K562 (cell line): ENCODE measurements at regions not wholly inside any gene's neighbourhood (a gene's known extent, or its start where the extent isn't known, plus 50 kb on each side); places are given as distances from the start of the nearest gene placed in this dataset.

Experiments
- ATAC-seq: fragments of 200-7000 bp; cut with Tn5 transposase; 3 replicates; pipeline ENCODE4 v1.9.1; 2020; ENCODE audit warnings: moderate library complexity
- BruUV-seq: library from RNA; stranded (reverse); fragments of 400-500 nt; replicated peaks from 2 replicates; lab custom pipeline; 2021; lab: Mats Ljungman, UMichigan
- CTCF ChIA-PET: fragments of 300-600 bp; formaldehyde crosslinking; extraction: SDS; loops from one replicate; lab custom pipeline; 2021; ENCODE audit warnings: low intra/inter-chr PET ratio; lab: Yijun Ruan, JAX
- POLR2A ChIA-PET: fragments of 300-600, 350-650 bp; sonication (Branson Sonifier 250); formaldehyde crosslinking; extraction: SDS; loops from one replicate; lab custom pipeline; 2021; ENCODE audit warnings: antibody characterized with exemption, inconsistent platforms; lab: Yijun Ruan, JAX
- DNase-seq, 4 experiments: peaks; one replicate each; pipeline versions ENCODE4 v3.0.0 to v3.0.0-alpha.2; 2011 to 2018; ENCODE audit warnings: low spot score in 3 of 4, mixed read lengths in 3 of 4; ENCODE audit errors: extremely low read depth in 1 of 4
- FAIRE-seq: peaks from 2 replicates; lab custom pipeline; 2011; peaks lifted over from hg19 to GRCh38; lab: Jason Lieb, UNC
- H2AFZ ChIP-seq: 2 replicates; pipeline ENCODE4 v1.6.0; 2011; ENCODE audit warnings: low read depth, low read length, control low read depth, inconsistent platforms
- H3K27ac ChIP-seq: fragments of 200-600 bp; 3 replicates; pipeline ENCODE4 v1.8.0; 2011; ENCODE audit warnings: low read depth, mild to moderate bottlenecking, control low read depth, inconsistent platforms, low read length, moderate library complexity, mixed read lengths; ENCODE audit errors: extremely low read depth
- H3K27me3 ChIP-seq, 2 experiments: fragments of 300-600 bp in 1 of 2; 2 replicates in 1 of 2; 3 replicates in 1 of 2; pipeline versions ENCODE4 v1.6.0 to v1.8.0; 2011; ENCODE audit warnings: inconsistent platforms in 2 of 2, low read length in 2 of 2, mild to moderate bottlenecking in 1 of 2, mixed read lengths in 1 of 2, moderate library complexity in 1 of 2; ENCODE audit not compliant: control insufficient read depth in 2 of 2, insufficient read depth in 2 of 2
- H3K36me3 ChIP-seq: fragments of 300-600 bp; 3 replicates; pipeline ENCODE4 v1.8.0; 2011; ENCODE audit warnings: mild to moderate bottlenecking, low read length, inconsistent platforms; ENCODE audit not compliant: control insufficient read depth, insufficient read depth
- H3K4me1 ChIP-seq, 2 experiments: fragments of 200-600 bp in 1 of 2; replicated peaks in 1 of 2; 2 replicates in 1 of 2; 3 replicates in 1 of 2; pipeline versions ENCODE4 v1.5.1 to v1.8.0; 2011; ENCODE audit warnings: inconsistent platforms in 2 of 2, low read length in 2 of 2, mild to moderate bottlenecking in 1 of 2, mixed read lengths in 1 of 2, moderate library complexity in 1 of 2; ENCODE audit not compliant: control insufficient read depth in 2 of 2, insufficient read depth in 2 of 2
- H3K4me2 ChIP-seq: 2 replicates; pipeline ENCODE4 v1.6.1; 2011; ENCODE audit warnings: low read length, control low read depth, inconsistent platforms, mixed read lengths; ENCODE audit not compliant: insufficient read depth
- H3K4me3 ChIP-seq: fragments of 200-600 bp; sonication (generic), shearing (Covaris generic); 2 replicates; pipeline ENCODE4 v1.5.1; 2016; ENCODE audit warnings: control low read depth, inconsistent platforms
- H3K79me2 ChIP-seq: fragments of 200-600 bp; 3 replicates; pipeline ENCODE4 v1.8.0; 2011; ENCODE audit warnings: low read length, inconsistent platforms; ENCODE audit not compliant: control insufficient read depth, insufficient read depth
- H3K9ac ChIP-seq, 2 experiments: 2 replicates each; pipeline versions ENCODE4 v1.6.0 to v1.6.1; 2011; ENCODE audit warnings: low read depth in 2 of 2, low read length in 2 of 2, control low read depth in 1 of 2, inconsistent platforms in 1 of 2, mild to moderate bottlenecking in 1 of 2, mixed read lengths in 1 of 2; ENCODE audit not compliant: insufficient read depth in 1 of 2
- H3K9me1 ChIP-seq: one replicate; pipeline ENCODE4 v1.6.0; 2011; ENCODE audit warnings: inconsistent platforms, mild to moderate bottlenecking, low read length, moderate library complexity; ENCODE audit not compliant: control insufficient read depth, insufficient read depth
- H3K9me3 ChIP-seq: replicated peaks from 2 replicates; pipeline ENCODE4 v1.5.1; 2011; ENCODE audit warnings: low read depth, low read length, inconsistent platforms; ENCODE audit not compliant: control insufficient read depth, insufficient read depth
- H4K20me1 ChIP-seq: replicated peaks from 2 replicates; pipeline ENCODE4 v1.6.1; 2011; ENCODE audit warnings: low read length, inconsistent platforms, mixed read lengths; ENCODE audit not compliant: control insufficient read depth, insufficient read depth
- KLF6 ChIP-seq: fragments of 250-450 bp; sonication (Bioruptor Pico); IDR thresholded peaks from 2 replicates; pipeline ENCODE4 v1.4.0; 2020; ENCODE audit warnings: mild to moderate bottlenecking, moderate library complexity, borderline replicate concordance
- LCOR ChIP-seq: sonication (generic); formaldehyde crosslinking; IDR thresholded peaks from 2 replicates; pipeline ENCODE4 v1.8.0; 2022; ENCODE audit warnings: mild to moderate bottlenecking, missing genetic modification reagents
- SMARCB1 ChIP-seq: IDR thresholded peaks from 2 replicates; pipeline ENCODE4 v1.6.1; 2011; ENCODE audit warnings: improper control_type of control experiment, low read depth; ENCODE audit not compliant: insufficient read length
- TAF9B ChIP-seq: fragments of 450-650 bp; IDR thresholded peaks from 2 replicates; pipeline ENCODE4 v1.6.1; 2018; ENCODE audit warnings: mild to moderate bottlenecking; ENCODE audit not compliant: partially characterized antibody
- TCF3 ChIP-seq: sonication (generic); formaldehyde crosslinking; IDR thresholded peaks from 2 replicates; pipeline ENCODE4 v1.4.0; 2020; ENCODE audit warnings: mild to moderate bottlenecking, missing genetic modification reagents
- TEAD2 ChIP-seq: fragments of 450-650 bp; IDR thresholded peaks from 2 replicates; pipeline ENCODE4 v1.6.1; 2016; ENCODE audit warnings: missing genetic modification characterization, control low read depth, missing compliant biosample characterization
- ZC3H11A ChIP-seq: IDR thresholded peaks from 2 replicates; pipeline ENCODE4 v1.6.1; 2012; ENCODE audit warnings: low read depth, low read length, improper control_type of control experiment
- ZNF239 ChIP-seq: fragments of 250-450 bp; sonication (Bioruptor Pico); IDR thresholded peaks from 2 replicates; pipeline ENCODE4 v1.4.0; 2020; ENCODE audit warnings: mild to moderate bottlenecking
- ZNF668 ChIP-seq: fragments of 250-450 bp; sonication (Bioruptor Pico); IDR thresholded peaks from 2 replicates; pipeline ENCODE4 v1.8.0; 2022; ENCODE audit warnings: mild to moderate bottlenecking, inconsistent platforms
- WGBS: fragments of 100-300 bp; shearing (Covaris generic); methylation state at CpG from one replicate; pipeline ENCODE4 v1.1.6; 2016; ENCODE audit warnings: low coverage, mixed read lengths; ENCODE audit not compliant: insufficient coverage; ENCODE audit errors: missing lambda C conversion rate; 5-methylcytosine and 5-hydroxymethylcytosine counted together
- in situ Hi-C: fragments of 300-500 bp; cut with MboI; formaldehyde crosslinking; loops from 4 replicates; pipeline ENCODE4 v1.15.0; 2018; ENCODE audit warnings: inconsistent platforms, mixed read lengths
- intact Hi-C: fragments of 100-400 bp; cut with micrococcal nuclease; formaldehyde crosslinking; loops from 2 replicates; pipeline ENCODE4 v1.14.2; 2022
- TF ChIP-seq, protein P1 (sequence below): fragments of 250-450 bp; sonication (Bioruptor Pico); IDR thresholded peaks from 2 replicates; pipeline ENCODE4 v1.4.0; 2020; ENCODE audit warnings: mild to moderate bottlenecking, moderate library complexity
- TF ChIP-seq, protein P2 (sequence below), 2 experiments: fragments of 150-350 bp in 1 of 2; IDR thresholded peaks; 2 replicates each; pipeline ENCODE4 v1.6.1; 2012 to 2016; ENCODE audit warnings: low read depth in 2 of 2, low read length in 2 of 2, mild to moderate bottlenecking in 1 of 2, moderate library complexity in 1 of 2

DNA sequence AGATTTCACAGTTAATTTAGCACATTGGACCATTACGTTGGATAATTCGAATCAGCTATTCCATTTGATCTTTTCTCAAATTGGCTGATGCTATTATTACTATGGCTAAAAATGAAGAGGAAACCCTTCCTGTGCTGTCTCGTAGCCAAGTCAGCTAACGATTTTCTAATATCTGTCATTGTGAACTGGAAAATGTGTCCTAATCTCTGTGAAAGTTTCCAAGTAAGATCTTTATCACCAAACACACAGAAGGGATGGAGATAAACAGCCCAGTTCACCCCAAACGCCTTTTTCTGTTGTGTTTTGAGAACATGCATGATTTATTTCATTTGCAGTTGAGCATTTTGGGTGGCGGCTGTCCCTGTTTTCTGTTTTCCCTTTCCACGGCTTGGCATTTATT, 312.8 kb downstream of the FOXL1 start:
- Histone ChIP-seq H2AFZ (no peak overlapping the region), H3K9me1 (no peaks in the 10 kb centered on the region), H3K27me3 (peaks cover 21 to 50% of the 10 kb centered on the region in 2 experiments; a peak in 4 of 5 replicates), H3K27ac (no peak overlapping the region), H3K4me2 (no peak overlapping the region), H3K4me3 (no peak overlapping the region), H3K9ac (no peak overlapping the region), H3K9me3 (no peaks in the 10 kb centered on the region), H3K36me3 (no peaks in the 10 kb centered on the region), H3K79me2 (no peaks in the 10 kb centered on the region), H3K4me1 (no peaks in the 10 kb centered on the region), H4K20me1 (no peaks in the 10 kb centered on the region; the same call in 1 of the 2 replicates)
- FAIRE-seq: no peak
- no peak for DNase-seq
- TF ChIP-seq SMARCB1: no peak
- no peak for TF ChIP-seq ZNF239
- BruUV-seq: no TSS peak
- in situ Hi-C loops (no loop called here), intact Hi-C loops (no loop called here)
- POLR2A ChIA-PET: interaction anchor here (0.6 to 0.8 kb wide), 3 partner anchors 158 to 977 kb away, joined by 3 read pairs; no protein-coding TSS in a partner anchor
- ATAC-seq: no peak
- CTCF ChIA-PET: no interaction called here
- 8% methylated on average over 7 of the region's 7 CpGs for WGBS

DNA sequence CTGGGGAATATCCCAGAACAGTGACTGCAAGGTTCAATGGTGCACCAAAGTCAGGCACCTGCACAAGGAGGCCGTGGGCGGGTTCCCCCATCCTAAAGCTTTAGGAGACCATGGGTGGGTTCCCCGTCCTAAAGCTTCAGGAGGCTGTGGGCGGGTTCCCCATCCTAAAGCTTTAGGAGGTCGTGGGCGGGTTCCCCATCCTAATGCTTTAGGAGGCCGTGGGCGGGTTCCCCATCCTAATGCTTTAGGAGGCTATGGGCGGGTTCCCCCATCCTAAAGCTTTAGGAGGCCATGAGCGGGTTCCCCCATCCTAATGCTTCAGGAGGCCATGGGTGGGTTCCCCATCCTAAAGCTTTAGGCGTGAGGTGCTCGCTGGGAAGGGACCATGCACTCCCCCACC, 313.3 kb downstream of the FOXL1 start:
- CTCF ChIA-PET: no interaction called here
- 2% methylated on average over 12 of the region's 12 CpGs for WGBS
- no peak for TF ChIP-seq ZNF668 (CRISPR knock-in tag)
- no peak for TF ChIP-seq TEAD2
- no peak for TF ChIP-seq TCF3
- TF ChIP-seq, protein P1, sequence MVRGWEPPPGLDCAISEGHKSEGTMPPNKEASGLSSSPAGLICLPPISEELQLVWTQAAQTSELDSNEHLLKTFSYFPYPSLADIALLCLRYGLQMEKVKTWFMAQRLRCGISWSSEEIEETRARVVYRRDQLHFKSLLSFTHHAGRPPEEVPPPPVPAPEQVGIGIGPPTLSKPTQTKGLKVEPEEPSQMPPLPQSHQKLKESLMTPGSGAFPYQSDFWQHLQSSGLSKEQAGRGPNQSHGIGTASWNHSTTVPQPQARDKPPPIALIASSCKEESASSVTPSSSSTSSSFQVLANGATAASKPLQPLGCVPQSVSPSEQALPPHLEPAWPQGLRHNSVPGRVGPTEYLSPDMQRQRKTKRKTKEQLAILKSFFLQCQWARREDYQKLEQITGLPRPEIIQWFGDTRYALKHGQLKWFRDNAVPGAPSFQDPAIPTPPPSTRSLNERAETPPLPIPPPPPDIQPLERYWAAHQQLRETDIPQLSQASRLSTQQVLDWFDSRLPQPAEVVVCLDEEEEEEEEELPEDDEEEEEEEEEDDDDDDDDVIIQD: no peak
- no peak for TF ChIP-seq KLF6 (CRISPR knock-in tag)
- TF ChIP-seq, protein P2, sequence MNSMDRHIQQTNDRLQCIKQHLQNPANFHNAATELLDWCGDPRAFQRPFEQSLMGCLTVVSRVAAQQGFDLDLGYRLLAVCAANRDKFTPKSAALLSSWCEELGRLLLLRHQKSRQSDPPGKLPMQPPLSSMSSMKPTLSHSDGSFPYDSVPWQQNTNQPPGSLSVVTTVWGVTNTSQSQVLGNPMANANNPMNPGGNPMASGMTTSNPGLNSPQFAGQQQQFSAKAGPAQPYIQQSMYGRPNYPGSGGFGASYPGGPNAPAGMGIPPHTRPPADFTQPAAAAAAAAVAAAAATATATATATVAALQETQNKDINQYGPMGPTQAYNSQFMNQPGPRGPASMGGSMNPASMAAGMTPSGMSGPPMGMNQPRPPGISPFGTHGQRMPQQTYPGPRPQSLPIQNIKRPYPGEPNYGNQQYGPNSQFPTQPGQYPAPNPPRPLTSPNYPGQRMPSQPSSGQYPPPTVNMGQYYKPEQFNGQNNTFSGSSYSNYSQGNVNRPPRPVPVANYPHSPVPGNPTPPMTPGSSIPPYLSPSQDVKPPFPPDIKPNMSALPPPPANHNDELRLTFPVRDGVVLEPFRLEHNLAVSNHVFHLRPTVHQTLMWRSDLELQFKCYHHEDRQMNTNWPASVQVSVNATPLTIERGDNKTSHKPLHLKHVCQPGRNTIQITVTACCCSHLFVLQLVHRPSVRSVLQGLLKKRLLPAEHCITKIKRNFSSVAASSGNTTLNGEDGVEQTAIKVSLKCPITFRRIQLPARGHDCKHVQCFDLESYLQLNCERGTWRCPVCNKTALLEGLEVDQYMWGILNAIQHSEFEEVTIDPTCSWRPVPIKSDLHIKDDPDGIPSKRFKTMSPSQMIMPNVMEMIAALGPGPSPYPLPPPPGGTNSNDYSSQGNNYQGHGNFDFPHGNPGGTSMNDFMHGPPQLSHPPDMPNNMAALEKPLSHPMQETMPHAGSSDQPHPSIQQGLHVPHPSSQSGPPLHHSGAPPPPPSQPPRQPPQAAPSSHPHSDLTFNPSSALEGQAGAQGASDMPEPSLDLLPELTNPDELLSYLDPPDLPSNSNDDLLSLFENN (IDR thresholded peaks at IDR 0.05; ENCODE audit: low read depth in 2 of 2, low read length in 2 of 2): no peak
- TF ChIP-seq ZC3H11A: no peak
- TF ChIP-seq TAF9B: no peak
- no peak for TF ChIP-seq LCOR

More for the DNA sequence above, 313.3 kb downstream of the FOXL1 start:
- FAIRE-seq (no peak), ATAC-seq (no peak), DNase-seq (no peak)
- POLR2A ChIA-PET: interaction anchor here (0.6 to 0.8 kb wide), 3 partner anchors 555 to 977 kb away, joined by 3 read pairs; no protein-coding TSS in a partner anchor
- Histone ChIP-seq H2AFZ (no peak overlapping the region), H3K4me1 (no peaks in the 10 kb centered on the region), H3K36me3 (no peaks in the 10 kb centered on the region), H3K9ac (no peak overlapping the region), H3K9me1 (no peaks in the 10 kb centered on the region), H4K20me1 (no peaks in the 10 kb centered on the region; the same call in 1 of the 2 replicates), H3K27me3 (peaks cover 26 to 53% of the 10 kb centered on the region in 2 experiments), H3K9me3 (no peaks in the 10 kb centered on the region), H3K4me2 (no peak overlapping the region), H3K79me2 (no peaks in the 10 kb centered on the region), H3K27ac (no peak overlapping the region), H3K4me3 (no peak overlapping the region)
- no TSS peak for BruUV-seq
- in situ Hi-C loops: no loop called here
- intact Hi-C loops: no loop called here
